Esophagus muscularis mucosa (tissue), 4 donors: ENCODE measurements at regions not wholly inside any gene's neighbourhood (a gene's known extent, or its start where the extent isn't known, plus 50 kb on each side); places are given as distances from the start of the nearest gene placed in this dataset.

ENCODE experiments used
- CTCF ChIP-seq, 3 experiments: fragments of 200-600 bp in 2 of 3; fragments of 450-650 bp in 1 of 3; sonication (generic) in 2 of 3; IDR thresholded peaks; one replicate each; pipeline ENCODE4 v1.5.1; 2017 to 2019; ENCODE audit warnings: antibody characterized with exemption in 3 of 3, mild to moderate bottlenecking in 2 of 3, moderate library complexity in 1 of 3
- EP300 ChIP-seq: sonication (generic); formaldehyde crosslinking; IDR thresholded peaks from one replicate; pipeline ENCODE4 v1.6.1; 2017; ENCODE audit warnings: antibody characterized with exemption
- POLR2A ChIP-seq: fragments of 450-650 bp; IDR thresholded peaks from one replicate; pipeline ENCODE4 v1.6.1; 2017; ENCODE audit warnings: antibody characterized with exemption, moderate library complexity, mild to moderate bottlenecking, low read depth

- TF ChIP-seq CTCF (IDR thresholded peaks at IDR 0.05), result no peak
- no peak for TF ChIP-seq EP300
- TF ChIP-seq POLR2A, result no peak
Observed at GRCh38 chr9:3648722-3649246, 123.0 kb upstream of the RFX3 start.
